SU-DHL-6 (cell line): ENCODE measurements at regions not wholly inside any gene's neighbourhood (a gene's known extent, or its start where the extent isn't known, plus 50 kb on each side); places are given as distances from the start of the nearest gene placed in this dataset.

Experiments
- H2AFZ ChIP-seq: fragments of 200-600 bp; sonication (generic); 2 replicates; pipeline ENCODE4 v1.6.1; 2014; ENCODE audit warnings: low read depth, mild to moderate bottlenecking, moderate library complexity, mixed read lengths, antibody characterized with exemption, low read length; ENCODE audit not compliant: severe bottlenecking
- H3F3A ChIP-seq: fragments of 200-600 bp; shearing (Covaris generic); 2 replicates; pipeline ENCODE4 v1.6.0; 2016; ENCODE audit warnings: antibody characterized with exemption, mild to moderate bottlenecking; ENCODE audit not compliant: insufficient read depth
- H3K27ac ChIP-seq: fragments of 200-600 bp; sonication (generic); 2 replicates; pipeline ENCODE4 v1.5.1; 2016; ENCODE audit warnings: low read depth, mild to moderate bottlenecking, low read length, moderate library complexity, mixed read lengths
- H3K27me3 ChIP-seq: fragments of 200-600 bp; sonication (generic), shearing (Covaris generic); 2 replicates; pipeline ENCODE4 v1.6.0; 2014; ENCODE audit warnings: mild to moderate bottlenecking, low read length
- H3K36me3 ChIP-seq: fragments of 200-600 bp; sonication (generic); 2 replicates; pipeline ENCODE4 v1.6.1; 2014; ENCODE audit warnings: mild to moderate bottlenecking, low read length, mixed read lengths
- H3K4me2 ChIP-seq: fragments of 300-600, 200-600 bp; shearing (Covaris generic), sonication (generic); 2 replicates; pipeline ENCODE4 v1.6.0; 2014; ENCODE audit warnings: low read length, low read depth, mild to moderate bottlenecking; ENCODE audit not compliant: poor library complexity, severe bottlenecking
- H3K4me3 ChIP-seq: fragments of 200-600 bp; sonication (generic); 2 replicates; pipeline ENCODE4 v1.5.1; 2014; ENCODE audit warnings: antibody characterized with exemption, low read length, mild to moderate bottlenecking, mixed read lengths; ENCODE audit not compliant: insufficient read depth, poor library complexity, severe bottlenecking
- H3K79me2 ChIP-seq: fragments of 200-600 bp; sonication (generic); 2 replicates; pipeline ENCODE4 v1.6.1; 2014; ENCODE audit warnings: mild to moderate bottlenecking, low read length, moderate library complexity; ENCODE audit not compliant: insufficient read depth
- H3K9ac ChIP-seq: fragments of 200-600 bp; sonication (generic); 2 replicates; pipeline ENCODE4 v1.7.0; 2014; ENCODE audit warnings: mild to moderate bottlenecking, low read length
- H3K9me2 ChIP-seq: fragments of 200-600 bp; sonication (generic); replicated peaks from 2 replicates; pipeline ENCODE4 v1.6.1; 2014; ENCODE audit warnings: low read length; ENCODE audit not compliant: insufficient read depth
- H3K9me3 ChIP-seq: fragments of 200-600 bp; sonication (generic); 2 replicates; pipeline ENCODE4 v1.6.1; 2014; ENCODE audit warnings: low read length, mixed read lengths; ENCODE audit not compliant: insufficient read depth
- H4K20me1 ChIP-seq: fragments of 200-600 bp; sonication (generic); 2 replicates; pipeline ENCODE4 v1.6.1; 2014; ENCODE audit warnings: low read depth, mild to moderate bottlenecking, antibody characterized with exemption, low read length, moderate library complexity, mixed read lengths
- CTCF ChIP-seq: fragments of 200-600 bp; sonication (generic); IDR thresholded peaks from one replicate; pipeline ENCODE4 v1.5.1; 2017; ENCODE audit warnings: antibody characterized with exemption, mild to moderate bottlenecking, low read length, moderate library complexity; ENCODE audit not compliant: insufficient read depth, poor library complexity, severe bottlenecking
- EZH2phosphoT487 ChIP-seq: fragments of 200-600 bp; sonication (generic), shearing (Covaris generic); conservative IDR thresholded peaks from 2 replicates; pipeline ENCODE4 v1.6.1; 2018; ENCODE audit warnings: mild to moderate bottlenecking, antibody characterized with exemption, low read length, moderate library complexity, mixed read lengths

GRCh38 chr1:55703726-55704363 is 488.7 kb upstream of the USP24 start:
- H3K36me3 ChIP-seq = no peaks in the 10 kb centered on the region
- H3K4me2 ChIP-seq = no peak overlapping the region
- no peaks in the 10 kb centered on the region for H3K9me2 ChIP-seq
- no peaks in the 10 kb centered on the region for H3K79me2 ChIP-seq
- no peak overlapping the region for H3K9ac ChIP-seq
- H3K27ac ChIP-seq = no peak overlapping the region
- H3K9me3 ChIP-seq = no peaks in the 10 kb centered on the region
- H3K4me3 ChIP-seq = no peak overlapping the region
- H4K20me1 ChIP-seq = no peaks in the 10 kb centered on the region
- H3K27me3 ChIP-seq = no peaks in the 10 kb centered on the region
- no peaks in the 10 kb centered on the region for H3F3A ChIP-seq
- TF ChIP-seq EZH2phosphoT487 = no peak
- H2AFZ ChIP-seq = no peak overlapping the region

- Histone ChIP-seq H3K4me3 (no peak overlapping the region), H3K4me2 (no peak overlapping the region), H3K36me3 (no peaks in the 10 kb centered on the region), H3K27me3 (no peaks in the 10 kb centered on the region), H2AFZ (no peak overlapping the region), H3K9me3 (no peaks in the 10 kb centered on the region), H3K9me2 (no peaks in the 10 kb centered on the region), H3F3A (no peaks in the 10 kb centered on the region), H4K20me1 (no peaks in the 10 kb centered on the region), H3K79me2 (no peaks in the 10 kb centered on the region), H3K27ac (no peak overlapping the region), H3K9ac (no peak overlapping the region)
- TF ChIP-seq EZH2phosphoT487 (no peak), CTCF (peak; percentile 28)
These were observed 486.9 kb upstream of the USP24 start for GRCh38 chr1:55702064-55702463.

- Histone ChIP-seq H2AFZ (no peak overlapping the region), H3K27ac (no peak overlapping the region), H3K79me2 (no peaks in the 10 kb centered on the region), H3F3A (no peaks in the 10 kb centered on the region), H3K36me3 (no peaks in the 10 kb centered on the region), H3K9ac (no peak overlapping the region), H3K4me3 (no peak overlapping the region), H3K27me3 (no peaks in the 10 kb centered on the region), H4K20me1 (no peaks in the 10 kb centered on the region), H3K4me2 (no peak overlapping the region), H3K9me2 (no peaks in the 10 kb centered on the region), H3K9me3 (no peaks in the 10 kb centered on the region)
- TF ChIP-seq EZH2phosphoT487 (no peak), CTCF (no peak)
These were observed 485.4 kb upstream of the USP24 start for GRCh38 chr1:55700359-55701130.

- Histone ChIP-seq H3F3A (no peaks in the 10 kb centered on the region), H3K9me2 (no peaks in the 10 kb centered on the region), H4K20me1 (no peaks in the 10 kb centered on the region), H3K9ac (no peak overlapping the region), H3K4me2 (no peak overlapping the region), H3K27me3 (no peaks in the 10 kb centered on the region), H3K4me3 (no peak overlapping the region), H3K79me2 (no peaks in the 10 kb centered on the region), H3K9me3 (no peaks in the 10 kb centered on the region), H3K36me3 (no peaks in the 10 kb centered on the region), H2AFZ (no peak overlapping the region), H3K27ac (no peak overlapping the region)
- TF ChIP-seq EZH2phosphoT487 = no peak
- TF ChIP-seq CTCF = no peak
These were observed 484.1 kb upstream of the USP24 start for GRCh38 chr1:55699228-55699627.
